ENCODE measurements at regions not wholly inside any gene's neighbourhood (a gene's known extent, or its start where the extent isn't known, plus 50 kb on each side); places are given as distances from the start of the nearest gene placed in this dataset.

DNA sequence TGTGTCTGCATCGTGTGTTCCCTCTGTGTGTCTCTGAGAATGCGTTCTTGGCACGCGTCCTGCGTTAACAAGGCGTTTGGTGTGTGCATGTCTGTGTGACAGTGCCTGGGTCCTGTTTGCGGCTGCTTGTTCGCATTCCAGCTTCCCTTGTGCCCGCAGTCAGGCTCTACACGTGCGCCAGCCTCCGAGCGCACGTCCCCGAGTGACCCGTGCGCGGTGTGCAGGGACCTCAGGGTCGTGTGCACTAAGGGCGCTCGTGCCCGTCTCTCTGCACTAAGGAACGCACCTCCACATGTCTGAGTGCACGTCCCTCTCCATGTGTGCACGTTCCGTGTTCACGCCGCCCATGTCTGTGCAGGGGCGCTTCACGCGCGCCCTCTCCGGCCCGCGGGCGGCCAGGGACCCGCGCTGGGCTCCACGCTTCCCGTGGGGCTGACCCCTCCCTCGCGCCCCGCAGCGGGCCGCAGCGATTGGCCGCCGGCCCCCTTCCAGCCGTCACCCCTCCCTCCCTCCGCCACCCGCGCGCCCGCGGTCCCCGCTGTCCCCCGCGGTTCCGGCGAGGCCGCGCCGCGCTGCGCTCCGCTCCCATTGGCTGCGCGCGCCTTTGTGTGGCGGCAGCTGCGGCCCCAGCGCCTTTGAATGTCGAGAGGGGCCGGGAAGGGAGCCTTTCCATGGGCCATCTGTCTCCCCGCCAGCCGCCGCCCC, 229.4 kb downstream of the HAUS1 start:
- H3K27ac ChIP-seq: no peak overlapping the region

DNA sequence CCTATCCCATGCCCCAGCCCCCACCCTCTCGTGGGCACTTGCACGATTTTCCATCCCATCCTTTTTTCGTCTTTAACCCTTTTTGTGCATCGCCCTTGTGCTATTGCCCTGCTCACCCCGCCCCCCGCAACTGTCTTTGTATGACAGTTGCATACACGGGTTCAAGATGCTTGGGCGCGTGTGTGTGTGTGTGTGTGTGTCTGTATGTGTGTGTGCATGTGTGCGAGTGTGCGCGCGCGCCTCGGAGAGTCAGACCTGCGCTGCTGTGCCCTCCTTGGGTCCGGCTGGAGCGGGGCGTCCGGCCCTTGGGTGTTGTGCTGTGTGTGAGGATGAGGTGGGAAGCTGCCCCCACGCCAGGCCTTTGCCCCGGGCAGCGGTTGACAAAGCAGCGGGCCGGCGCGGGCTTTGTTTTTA, 230.7 kb downstream of the HAUS1 start:
- TF ChIP-seq, protein P1, sequence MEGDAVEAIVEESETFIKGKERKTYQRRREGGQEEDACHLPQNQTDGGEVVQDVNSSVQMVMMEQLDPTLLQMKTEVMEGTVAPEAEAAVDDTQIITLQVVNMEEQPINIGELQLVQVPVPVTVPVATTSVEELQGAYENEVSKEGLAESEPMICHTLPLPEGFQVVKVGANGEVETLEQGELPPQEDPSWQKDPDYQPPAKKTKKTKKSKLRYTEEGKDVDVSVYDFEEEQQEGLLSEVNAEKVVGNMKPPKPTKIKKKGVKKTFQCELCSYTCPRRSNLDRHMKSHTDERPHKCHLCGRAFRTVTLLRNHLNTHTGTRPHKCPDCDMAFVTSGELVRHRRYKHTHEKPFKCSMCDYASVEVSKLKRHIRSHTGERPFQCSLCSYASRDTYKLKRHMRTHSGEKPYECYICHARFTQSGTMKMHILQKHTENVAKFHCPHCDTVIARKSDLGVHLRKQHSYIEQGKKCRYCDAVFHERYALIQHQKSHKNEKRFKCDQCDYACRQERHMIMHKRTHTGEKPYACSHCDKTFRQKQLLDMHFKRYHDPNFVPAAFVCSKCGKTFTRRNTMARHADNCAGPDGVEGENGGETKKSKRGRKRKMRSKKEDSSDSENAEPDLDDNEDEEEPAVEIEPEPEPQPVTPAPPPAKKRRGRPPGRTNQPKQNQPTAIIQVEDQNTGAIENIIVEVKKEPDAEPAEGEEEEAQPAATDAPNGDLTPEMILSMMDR (IDR thresholded peaks at IDR 0.05): no peak
- no peak for TF ChIP-seq ZFX (IDR thresholded peaks at IDR 0.05; ENCODE audit: borderline replicate concordance)
- H3K27ac ChIP-seq: no peak overlapping the region

More for the DNA sequence above, 229.4 kb downstream of the HAUS1 start:
- TF ChIP-seq ZFX (IDR thresholded peaks at IDR 0.05; ENCODE audit: borderline replicate concordance): no peak
- TF ChIP-seq, protein P1 (IDR thresholded peaks at IDR 0.05): no peak

DNA sequence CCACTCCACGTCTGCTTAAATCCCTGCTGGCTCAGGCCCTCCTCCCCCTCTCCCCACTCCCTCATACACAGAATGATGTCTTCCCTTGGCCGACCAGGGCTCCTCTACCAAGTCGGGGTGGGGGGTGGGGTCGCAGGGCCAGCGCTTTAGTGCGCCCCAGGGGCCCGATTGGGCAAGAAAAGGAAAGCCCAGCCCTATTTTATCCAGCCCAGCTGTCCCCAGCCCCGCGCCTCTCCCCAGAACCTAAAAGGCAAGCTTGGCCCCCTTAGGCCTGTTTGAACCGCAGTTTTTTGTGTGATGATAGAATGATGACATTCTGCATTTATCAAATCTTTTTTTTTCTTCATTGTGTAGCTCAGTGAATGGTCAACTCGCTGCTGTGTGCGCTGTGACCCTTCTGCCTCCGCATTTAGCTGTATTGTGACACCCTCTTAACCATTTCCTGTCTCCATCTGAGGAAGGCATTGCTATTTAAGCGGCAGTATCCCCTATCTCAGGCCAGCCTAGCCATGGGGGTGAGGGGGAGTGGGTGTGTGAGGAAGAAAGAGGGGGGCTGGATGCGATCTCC, 231.4 kb downstream of the HAUS1 start:
- no peak for TF ChIP-seq ZFX (IDR thresholded peaks at IDR 0.05; ENCODE audit: borderline replicate concordance)
- TF ChIP-seq, protein P1 (IDR thresholded peaks at IDR 0.05): no peak
- H3K27ac ChIP-seq: no peak overlapping the region

DNA sequence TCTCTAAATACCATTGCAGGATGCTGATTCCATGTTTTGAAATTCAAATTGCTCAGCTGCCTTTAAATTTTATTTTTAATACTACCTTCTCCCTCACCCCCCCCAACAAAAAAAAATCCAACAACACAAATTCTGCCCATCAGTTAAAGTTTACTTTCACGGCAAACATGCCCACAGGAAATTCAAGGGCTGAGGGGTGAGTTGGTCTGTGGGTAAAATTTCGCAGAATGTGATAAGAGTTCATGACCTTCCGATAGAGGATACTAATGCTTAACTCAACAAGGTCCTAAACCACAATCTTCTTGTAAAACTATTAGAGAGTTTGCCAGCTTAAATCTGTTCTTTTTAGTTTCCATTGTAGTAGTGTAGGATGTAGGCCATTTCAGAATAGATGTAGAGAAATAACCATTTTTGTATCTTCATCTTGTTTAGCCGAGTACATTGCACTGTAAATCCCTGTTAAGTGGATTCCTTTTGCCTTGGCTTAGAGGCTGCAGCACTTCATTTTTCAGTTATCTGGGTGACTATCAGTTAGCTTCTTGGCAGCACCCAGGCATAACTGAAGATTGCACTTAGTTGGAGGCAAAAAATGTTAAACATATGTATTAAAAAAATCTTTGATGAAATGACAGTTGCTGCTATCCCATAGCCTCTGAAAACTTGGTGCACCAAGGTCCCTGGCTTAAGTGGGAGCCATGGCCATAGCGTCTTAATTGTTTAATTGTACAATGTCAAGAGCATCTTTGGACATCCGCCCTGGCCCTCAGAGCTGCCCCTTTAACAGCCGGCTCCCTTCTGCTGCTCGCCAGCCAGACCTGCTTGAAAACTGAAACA, 232.3 kb downstream of the HAUS1 start:
- H3K27ac ChIP-seq: no peak overlapping the region
- TF ChIP-seq, protein P1 (IDR thresholded peaks at IDR 0.05): no peak
- no peak for TF ChIP-seq ZFX (IDR thresholded peaks at IDR 0.05; ENCODE audit: borderline replicate concordance)

DNA sequence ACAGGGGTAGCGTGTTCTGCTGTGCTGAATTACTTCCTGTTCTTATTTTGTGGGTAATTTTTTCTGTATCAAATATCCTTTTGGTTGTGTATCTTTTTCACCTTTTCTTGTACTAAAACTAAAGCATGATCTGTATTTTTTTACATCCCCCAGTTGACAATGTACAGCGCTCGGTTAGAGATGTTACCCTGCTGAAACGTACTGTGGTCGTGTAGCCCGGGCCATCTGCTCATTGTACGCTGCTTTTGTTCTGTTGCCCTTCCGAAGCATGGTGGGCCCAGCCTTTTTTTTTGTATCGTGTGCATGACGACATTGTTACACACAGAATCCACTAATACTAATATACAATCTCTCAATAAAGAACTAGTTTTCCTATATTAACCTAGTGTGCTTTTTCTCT, 233.1 kb downstream of the HAUS1 start:
- TF ChIP-seq, protein P1 (IDR thresholded peaks at IDR 0.05): no peak
- no peak for TF ChIP-seq ZFX (IDR thresholded peaks at IDR 0.05; ENCODE audit: borderline replicate concordance)
- no peak overlapping the region for H3K27ac ChIP-seq

DNA sequence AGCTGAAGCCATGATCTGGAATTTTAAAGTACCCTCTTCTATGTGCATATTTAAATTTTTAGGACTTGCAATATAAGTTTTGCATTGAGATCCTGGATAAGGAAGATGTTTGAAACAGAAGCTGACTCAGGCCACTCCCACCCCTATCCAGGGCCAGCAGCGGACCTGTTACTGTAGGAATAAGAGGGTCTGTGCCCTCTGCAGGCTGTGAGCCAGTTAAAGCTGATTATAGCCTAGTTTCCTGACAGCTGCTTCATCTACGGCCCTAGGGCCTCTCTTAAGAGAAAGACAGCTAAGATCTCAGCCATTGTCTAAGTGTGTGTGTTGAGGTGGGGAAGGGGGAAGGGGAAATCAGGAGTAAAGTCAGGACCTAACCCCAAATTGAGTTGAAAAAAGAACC, 234.0 kb downstream of the HAUS1 start:
- H3K27ac ChIP-seq: no peak overlapping the region
- TF ChIP-seq, protein P1 (IDR thresholded peaks at IDR 0.05): no peak
- TF ChIP-seq ZFX (IDR thresholded peaks at IDR 0.05; ENCODE audit: borderline replicate concordance): no peak

Data from 22Rv1 (cell line).